ENCODE measurements at regions not wholly inside any gene's neighbourhood (a gene's known extent, or its start where the extent isn't known, plus 50 kb on each side); places are given as distances from the start of the nearest gene placed in this dataset.

- intact Hi-C loops (cut with micrococcal nuclease; ENCODE audit: unreplicated experiment) = no loop called here
- POLR2A ChIA-PET = no interaction called here
Observed at GRCh38 chr4:71687056-71687455, 96.8 kb downstream of the GC start.

More at GRCh38 chr4:71687056-71687455, 96.8 kb downstream of the GC start:
- Histone ChIP-seq H3K27me3 (ENCODE audit: control insufficient read depth in 1 of 2, insufficient read depth in 2 of 2, low read length in 2 of 2) (no peaks in the 10 kb centered on the region), H3K79me2 (ENCODE audit: insufficient read depth, low read length) (no peaks in the 10 kb centered on the region), H3K27ac (ENCODE audit: extremely low read length, insufficient read depth, low read length) (no peak overlapping the region), H3K4me1 (ENCODE audit: insufficient read depth, low read length) (no peaks in the 10 kb centered on the region), H3K9me3 (ENCODE audit: low read length) (no peaks in the 10 kb centered on the region), H4K20me1 (ENCODE audit: insufficient read depth, low read length) (no peaks in the 10 kb centered on the region), H3K36me3 (replicated peaks in 1 of 2; ENCODE audit: control insufficient read depth in 1 of 2, insufficient read depth in 2 of 2, low read length in 2 of 2) (no peaks in the 10 kb centered on the region), H3K4me2 (ENCODE audit: low read depth, low read length) (no peak overlapping the region), H3K9ac (ENCODE audit: insufficient read depth, low read depth, low read length) (no peak overlapping the region), H2AFZ (ENCODE audit: low read length) (no peak overlapping the region), H3K4me3 (replicated peaks in 1 of 3; ENCODE audit: insufficient read depth in 1 of 3, low read depth in 2 of 3, low read length in 3 of 3) (no peak overlapping the region)
- in situ Hi-C loops (cut with HindIII; ENCODE audit: extremely low pct_ligation_motif_present, low pct_unique_long_range_greater_than_20kb) = no loop called here
- CTCF ChIA-PET (ENCODE audit: low intra/inter-chr PET ratio, low total read pairs) = no interaction called here
- no peak for ATAC-seq
- DNase-seq (ENCODE audit: low spot score) = no peak
- TF ChIP-seq TRAFD1 (CRISPR knock-in tag; IDR thresholded peaks at IDR 0.05; ENCODE audit: borderline replicate concordance) = no peak
- no peak for TF ChIP-seq MYNN (CRISPR knock-in tag; IDR thresholded peaks at IDR 0.05; ENCODE audit: low read depth)
- TF ChIP-seq ZNF460 (CRISPR knock-in tag; IDR thresholded peaks at IDR 0.05; ENCODE audit: borderline replicate concordance) = no peak
- TF ChIP-seq TBX2 (CRISPR knock-in tag; IDR thresholded peaks at IDR 0.05; ENCODE audit: borderline replicate concordance) = no peak
- no peak for TF ChIP-seq HBP1 (CRISPR knock-in tag; IDR thresholded peaks at IDR 0.05; ENCODE audit: low read depth)
- no peak for TF ChIP-seq ZNF383 (CRISPR knock-in tag; IDR thresholded peaks at IDR 0.05; ENCODE audit: borderline replicate concordance)
- no peak for TF ChIP-seq ZNF274 (CRISPR knock-in tag; IDR thresholded peaks at IDR 0.05)
- TF ChIP-seq ZNF33A (CRISPR knock-in tag; IDR thresholded peaks at IDR 0.05; ENCODE audit: borderline replicate concordance) = no peak
- no peak for TF ChIP-seq ELK4 (CRISPR knock-in tag; IDR thresholded peaks at IDR 0.05; ENCODE audit: borderline replicate concordance)
- TF ChIP-seq ZNF354B (CRISPR knock-in tag; IDR thresholded peaks at IDR 0.05) = no peak
- no peak for TF ChIP-seq ZFP36L2 (CRISPR knock-in tag; IDR thresholded peaks at IDR 0.05)
- TF ChIP-seq ZC3H4 (CRISPR knock-in tag; IDR thresholded peaks at IDR 0.05; ENCODE audit: borderline replicate concordance) = no peak
- TF ChIP-seq ZBTB20 (CRISPR knock-in tag; IDR thresholded peaks at IDR 0.05; ENCODE audit: borderline replicate concordance, low read depth) = no peak
- no peak for TF ChIP-seq CEBPZ (IDR thresholded peaks at IDR 0.05; ENCODE audit: low read length)
- TF ChIP-seq REPIN1 (CRISPR knock-in tag; IDR thresholded peaks at IDR 0.05; ENCODE audit: borderline replicate concordance, low read depth) = no peak
- FAIRE-seq = no peak
- BruUV-seq (replicated peaks) = no TSS peak

All from HepG2 (cell line).